Naive thymus-derived CD4-positive, alpha-beta T cell (primary cell): ENCODE measurements at regions not wholly inside any gene's neighbourhood (a gene's known extent, or its start where the extent isn't known, plus 50 kb on each side); places are given as distances from the start of the nearest gene placed in this dataset.
"Not testable (repeated sequence)": the region's sequence is repeated elsewhere in the genome, so short reads cannot be mapped to it uniquely, and the experiment has no call there.

ENCODE experiments used
- ATAC-seq: fragments of 150-1000 bp; cut with Tn5 transposase; 2 replicates; pipeline ENCODE4 v1.10.0; 2021; ENCODE audit warnings: mild to moderate bottlenecking, moderate library complexity
- CTCF ChIA-PET: fragments of 350-600 bp; sonication (Branson Sonifier 250); formaldehyde crosslinking; loops from one replicate; lab custom pipeline; 2021; ENCODE audit warnings: antibody characterized with exemption; lab: Charles Lee
- POLR2A ChIA-PET: fragments of 350-600 bp; sonication (Branson Sonifier 250); formaldehyde crosslinking; loops from one replicate; lab custom pipeline; 2021; ENCODE audit warnings: antibody characterized with exemption, inconsistent platforms; lab: Charles Lee
- DNase-seq, 9 donors: peaks; one replicate each; pipeline versions ENCODE4 v3.0.0 to v3.0.0-alpha.2; 2020 to 2022; ENCODE audit warnings: mixed read lengths in 1 of 9
- H3K27ac ChIP-seq: one replicate; pipeline ENCODE4 v1.7.0; 2013; ENCODE audit warnings: mild to moderate bottlenecking, low read depth, low read length, moderate library complexity
- H3K27me3 ChIP-seq, 2 donors: one replicate each; pipeline ENCODE4 v1.7.0; 2013; ENCODE audit warnings: low read length in 2 of 2, mild to moderate bottlenecking in 2 of 2, moderate library complexity in 2 of 2; ENCODE audit not compliant: control insufficient read depth in 2 of 2, insufficient read depth in 2 of 2
- H3K36me3 ChIP-seq, 3 experiments: 1 replicate in 2 of 3; 2 replicates in 1 of 3; pipeline ENCODE4 v1.7.0; 2013; ENCODE audit warnings: low read length in 3 of 3, mild to moderate bottlenecking in 3 of 3, moderate library complexity in 1 of 3; ENCODE audit not compliant: insufficient read depth in 3 of 3, control insufficient read depth in 2 of 3
- H3K4me1 ChIP-seq, 2 donors: one replicate each; pipeline ENCODE4 v1.7.0; 2013; ENCODE audit warnings: low read length in 2 of 2, mild to moderate bottlenecking in 2 of 2, moderate library complexity in 1 of 2; ENCODE audit not compliant: control insufficient read depth in 2 of 2, insufficient read depth in 2 of 2
- H3K4me3 ChIP-seq: 2 replicates; pipeline ENCODE4 v1.7.0; 2013; ENCODE audit warnings: mild to moderate bottlenecking, low read length
- H3K9me3 ChIP-seq, 3 experiments: 1 replicate in 2 of 3; 2 replicates in 1 of 3; pipeline ENCODE4 v1.7.0; 2013; ENCODE audit warnings: low read length in 3 of 3; ENCODE audit not compliant: control insufficient read depth in 2 of 3
- H3K27ac Mint-ChIP-seq, 9 donors: one replicate each; pipeline ENCODE4 v1.8.0; 2020 to 2022; ENCODE audit warnings: mixed read lengths in 9 of 9, mild to moderate bottlenecking in 8 of 9, moderate library complexity in 5 of 9, inconsistent platforms in 2 of 9
- H3K27me3 Mint-ChIP-seq, 5 donors: one replicate each; pipeline ENCODE4 v1.8.0; 2021 to 2022; ENCODE audit warnings: mixed read lengths in 5 of 5, mild to moderate bottlenecking in 1 of 5
- H3K36me3 Mint-ChIP-seq, 5 donors: one replicate each; pipeline ENCODE4 v1.8.0; 2020 to 2022; ENCODE audit warnings: mixed read lengths in 5 of 5, mild to moderate bottlenecking in 3 of 5, inconsistent platforms in 1 of 5
- H3K4me1 Mint-ChIP-seq, 7 donors: one replicate each; pipeline ENCODE4 v1.8.0; 2020 to 2022; ENCODE audit warnings: mixed read lengths in 7 of 7, mild to moderate bottlenecking in 3 of 7, inconsistent platforms in 1 of 7
- H3K4me3 Mint-ChIP-seq, 10 donors: one replicate each; pipeline ENCODE4 v1.8.0; 2020 to 2022; ENCODE audit warnings: mild to moderate bottlenecking in 10 of 10, mixed read lengths in 10 of 10, moderate library complexity in 6 of 10, inconsistent platforms in 2 of 10
- H3K9me3 Mint-ChIP-seq, 11 donors: one replicate each; pipeline ENCODE4 v1.8.0; 2020 to 2022; ENCODE audit warnings: mixed read lengths in 11 of 11, mild to moderate bottlenecking in 4 of 11, inconsistent platforms in 1 of 11, moderate library complexity in 1 of 11
- intact Hi-C, 2 donors: fragments of 100-400 bp; cut with micrococcal nuclease; formaldehyde crosslinking; loops; one replicate each; pipeline ENCODE4 v1.15.1; 2023

DNA sequence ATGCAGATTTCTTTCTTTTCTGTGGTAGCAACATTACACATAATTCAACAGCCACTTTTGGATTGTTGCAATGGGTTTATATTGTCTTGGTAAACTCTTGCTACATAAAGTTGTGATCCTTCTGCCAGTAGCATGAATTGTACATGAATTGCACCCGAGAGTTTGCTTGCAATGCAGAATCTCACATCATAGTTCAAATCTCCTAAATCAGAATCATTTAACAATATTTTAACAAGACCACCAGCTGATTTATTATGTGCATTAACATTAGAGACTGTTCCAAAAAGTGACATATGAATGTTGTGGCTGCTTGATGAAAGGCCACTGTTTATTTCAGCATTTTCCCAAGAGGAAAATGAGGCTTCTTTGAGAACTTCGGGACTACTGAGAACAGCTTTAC, 1491.8 kb upstream of the NUDT12 start:
- Mint-ChIP-seq H3K27me3 (no peaks in the 10 kb centered on the region), H3K4me1 (no peaks in the 10 kb centered on the region), H3K4me3 (no peak overlapping the region), H3K9me3 (peaks cover 9 to 35% (median 24%) of the 10 kb centered on the region in 11 donors), H3K36me3 (peaks cover 0 to under 1% (median 0%) of the 10 kb centered on the region in 5 donors), H3K27ac (no peak overlapping the region)
- Histone ChIP-seq H3K36me3 (no peaks in the 10 kb centered on the region), H3K9me3 (peaks cover 0 to 4% (median 0%) of the 10 kb centered on the region in 3 experiments), H3K27ac (no peak overlapping the region), H3K4me3 (no peak overlapping the region), H3K27me3 (no peaks in the 10 kb centered on the region), H3K4me1 (no peaks in the 10 kb centered on the region)
- intact Hi-C loops = no loop called here
- CTCF ChIA-PET = no interaction called here
- no peak for DNase-seq
- POLR2A ChIA-PET = no interaction called here
- ATAC-seq = no peak

GRCh38 chr5:105042623-105043022, 1480.0 kb upstream of the NUDT12 start:
- no peak overlapping the region for H3K27ac ChIP-seq
- no peak for DNase-seq
- POLR2A ChIA-PET = no interaction called here
- H3K9me3 ChIP-seq = no peaks in the 10 kb centered on the region
- no peaks in the 10 kb centered on the region for H3K27me3 ChIP-seq
- no peak overlapping the region for H3K4me3 ChIP-seq
- Mint-ChIP-seq H3K27me3 (no peaks in the 10 kb centered on the region), H3K36me3 (no peaks in the 10 kb centered on the region), H3K4me1 (no peaks in the 10 kb centered on the region), H3K27ac (no peak overlapping the region), H3K9me3 (peaks cover 0 to 17% (median 6%) of the 10 kb centered on the region in 11 donors), H3K4me3 (no peak overlapping the region)
- CTCF ChIA-PET = no interaction called here
- no peaks in the 10 kb centered on the region for H3K36me3 ChIP-seq
- no peak for ATAC-seq
- intact Hi-C loops = no loop called here
- no peaks in the 10 kb centered on the region for H3K4me1 ChIP-seq

DNA sequence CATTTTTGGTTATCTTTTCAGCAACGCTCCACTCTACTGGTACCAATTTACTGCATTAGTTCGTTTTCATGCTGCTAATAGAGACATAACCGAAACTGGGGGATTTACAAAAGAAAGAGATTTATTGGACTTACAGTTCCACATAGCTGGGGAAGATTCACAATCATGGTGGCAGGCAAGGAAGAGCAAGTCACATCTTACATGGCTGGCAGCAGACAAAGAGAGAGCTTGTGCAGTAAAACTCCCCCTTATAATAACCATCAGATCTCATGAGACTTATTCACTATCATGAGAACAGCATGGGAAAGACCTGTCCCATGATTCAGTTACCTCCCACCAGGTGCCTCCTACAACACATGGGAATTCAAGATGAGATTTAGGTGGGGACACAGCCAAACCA, 1474.2 kb upstream of the NUDT12 start:
- H3K4me1 Mint-ChIP-seq, intact Hi-C loops, H3K4me3 ChIP-seq, POLR2A ChIA-PET, ATAC-seq, H3K9me3 ChIP-seq, H3K36me3 Mint-ChIP-seq, DNase-seq, H3K36me3 ChIP-seq, H3K4me3 Mint-ChIP-seq, H3K27me3 Mint-ChIP-seq, CTCF ChIA-PET, H3K4me1 ChIP-seq, H3K27me3 ChIP-seq, H3K27ac Mint-ChIP-seq, H3K27ac ChIP-seq: not testable (repeated sequence)
- H3K9me3 Mint-ChIP-seq = peaks cover 3 to 38% (median 13%) of the 10 kb centered on the region in 11 donors

GRCh38 chr5:105034401-105034763, 1471.8 kb upstream of the NUDT12 start:
- Histone ChIP-seq H3K4me1 (no peaks in the 10 kb centered on the region), H3K9me3 (no peaks in the 10 kb centered on the region), H3K27me3 (no peaks in the 10 kb centered on the region), H3K27ac (no peak overlapping the region), H3K36me3 (no peaks in the 10 kb centered on the region), H3K4me3 (no peak overlapping the region)
- Mint-ChIP-seq H3K4me1 (no peaks in the 10 kb centered on the region), H3K36me3 (no peaks in the 10 kb centered on the region), H3K27me3 (no peaks in the 10 kb centered on the region), H3K4me3 (no peak overlapping the region), H3K27ac (no peak overlapping the region), H3K9me3 (peaks cover 3 to 34% (median 13%) of the 10 kb centered on the region in 11 donors)
- DNase-seq = no peak
- ATAC-seq = no peak
- POLR2A ChIA-PET = no interaction called here
- CTCF ChIA-PET = no interaction called here
- intact Hi-C loops = no loop called here

DNA sequence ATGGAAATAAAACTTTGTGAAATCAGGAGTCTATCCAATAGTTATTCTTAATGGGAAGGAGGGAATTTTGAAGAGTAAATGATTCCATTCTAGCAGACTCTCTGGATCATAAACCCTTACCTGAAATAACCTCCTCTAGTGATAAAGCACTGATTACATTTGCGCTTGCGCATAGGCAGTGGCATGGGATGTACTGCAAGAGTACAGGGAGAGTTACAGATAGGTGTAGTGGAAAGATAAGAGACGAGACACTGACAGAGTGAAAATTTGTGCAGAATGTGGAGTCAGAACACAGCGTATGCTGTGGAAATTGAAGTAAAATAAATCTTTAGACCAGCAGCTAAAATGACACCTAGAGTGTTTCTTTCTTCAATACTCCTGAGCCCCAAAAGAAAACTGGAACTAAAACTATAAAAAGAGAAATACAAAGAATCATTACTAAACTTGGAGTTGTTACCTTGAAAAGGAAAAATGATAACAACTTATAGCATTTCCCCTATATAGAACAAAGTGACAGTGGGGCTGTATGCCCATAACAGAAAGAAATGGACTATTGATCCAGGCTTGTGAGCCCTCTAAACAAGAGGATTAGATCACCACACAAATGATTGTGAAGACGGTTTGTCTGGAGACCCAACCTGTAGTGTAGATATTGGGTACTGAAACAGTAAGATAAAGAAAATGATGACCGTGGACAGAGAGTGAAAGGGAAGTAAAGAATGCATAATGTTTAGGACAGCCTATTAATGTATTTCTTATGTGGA, 1471.2 kb upstream of the NUDT12 start:
- intact Hi-C loops = no loop called here
- Mint-ChIP-seq H3K9me3 (peaks cover 3 to 30% (median 10%) of the 10 kb centered on the region in 11 donors), H3K27me3 (no peaks in the 10 kb centered on the region), H3K4me1 (no peaks in the 10 kb centered on the region), H3K27ac (no peak overlapping the region), H3K4me3 (no peak overlapping the region), H3K36me3 (no peaks in the 10 kb centered on the region)
- H3K4me1 ChIP-seq = no peaks in the 10 kb centered on the region
- no peak for ATAC-seq
- no peaks in the 10 kb centered on the region for H3K9me3 ChIP-seq
- CTCF ChIA-PET = no interaction called here
- no peaks in the 10 kb centered on the region for H3K27me3 ChIP-seq
- POLR2A ChIA-PET = no interaction called here
- H3K36me3 ChIP-seq = no peaks in the 10 kb centered on the region
- no peak for DNase-seq
- no peak overlapping the region for H3K27ac ChIP-seq
- H3K4me3 ChIP-seq = no peak overlapping the region

- no peaks in the 10 kb centered on the region for H3K27me3 ChIP-seq
- POLR2A ChIA-PET = no interaction called here
- H3K4me1 Mint-ChIP-seq = no peaks in the 10 kb centered on the region
These were observed 1470.3 kb upstream of the NUDT12 start for GRCh38 chr5:105032917-105033316.

GRCh38 chr5:105030153-105030552, 1467.6 kb upstream of the NUDT12 start:
- Mint-ChIP-seq H3K36me3 (no peaks in the 10 kb centered on the region), H3K27me3 (no peaks in the 10 kb centered on the region), H3K27ac (no peak overlapping the region), H3K4me3 (no peak overlapping the region), H3K9me3 (peaks cover 0 to 16% (median 6%) of the 10 kb centered on the region in 11 donors), H3K4me1 (no peaks in the 10 kb centered on the region)
- intact Hi-C loops = no loop called here
- Histone ChIP-seq H3K36me3 (no peaks in the 10 kb centered on the region), H3K4me3 (no peak overlapping the region), H3K9me3 (no peaks in the 10 kb centered on the region), H3K4me1 (no peaks in the 10 kb centered on the region), H3K27ac (no peak overlapping the region), H3K27me3 (no peaks in the 10 kb centered on the region)
- ChIA-PET POLR2A (no interaction called here), CTCF (no interaction called here)
- DNase-seq (no peak), ATAC-seq (no peak)

More at GRCh38 chr5:105032917-105033316, 1470.3 kb upstream of the NUDT12 start:
- Histone ChIP-seq H3K4me1 (no peaks in the 10 kb centered on the region), H3K36me3 (no peaks in the 10 kb centered on the region), H3K4me3 (no peak overlapping the region), H3K9me3 (no peaks in the 10 kb centered on the region), H3K27ac (no peak overlapping the region)
- Mint-ChIP-seq H3K4me3 (no peak overlapping the region), H3K36me3 (no peaks in the 10 kb centered on the region), H3K27ac (no peak overlapping the region), H3K27me3 (no peaks in the 10 kb centered on the region), H3K9me3 (peaks cover 1 to 24% (median 8%) of the 10 kb centered on the region in 11 donors)
- CTCF ChIA-PET = no interaction called here
- intact Hi-C loops = no loop called here
- ATAC-seq (no peak), DNase-seq (no peak)
